PC-9 (cell line): ENCODE measurements at regions not wholly inside any gene's neighbourhood (a gene's known extent, or its start where the extent isn't known, plus 50 kb on each side); places are given as distances from the start of the nearest gene placed in this dataset.

Source experiments
- BruUV-seq: library from RNA; stranded (reverse); fragments of 400-500 nt; replicated peaks from 2 replicates; lab custom pipeline; 2021; lab: Mats Ljungman, UMichigan
- CTCF ChIA-PET: fragments of 300-600 bp; sonication (Branson Sonifier 250); formaldehyde crosslinking; loops from one replicate; lab custom pipeline; 2022; ENCODE audit warnings: antibody characterized with exemption; lab: Charles Lee
- POLR2A ChIA-PET: fragments of 300-600 bp; sonication (Branson Sonifier 250); formaldehyde crosslinking; loops from one replicate; lab custom pipeline; 2022; ENCODE audit warnings: antibody characterized with exemption; ENCODE audit not compliant: unreplicated experiment; lab: Charles Lee
- DNase-seq, 2 experiments: peaks; one replicate each; pipeline versions ENCODE4 v3.0.0 to v3.0.0-alpha.2; 2015 to 2022; ENCODE audit warnings: mixed read lengths in 1 of 2
- H2AFZ ChIP-seq: fragments of 200-600 bp; sonication (generic); 2 replicates; pipeline ENCODE4 v1.8.1; 2017; ENCODE audit warnings: antibody characterized with exemption
- H3F3A ChIP-seq: fragments of 200-600 bp; sonication (generic); 2 replicates; pipeline ENCODE4 v1.8.1; 2017; ENCODE audit warnings: antibody characterized with exemption, mild to moderate bottlenecking, low read depth; ENCODE audit not compliant: insufficient read depth
- H3K27ac ChIP-seq: fragments of 200-600 bp; sonication (generic); 2 replicates; pipeline ENCODE4 v1.6.1; 2016; ENCODE audit warnings: mixed run types
- H3K27me3 ChIP-seq: fragments of 200-600 bp; sonication (generic); 2 replicates; pipeline ENCODE4 v1.6.1; 2016; ENCODE audit warnings: low read depth, mixed run types; ENCODE audit not compliant: insufficient read depth
- H3K36me3 ChIP-seq: fragments of 200-600 bp; sonication (generic); 2 replicates; pipeline ENCODE4 v1.6.1; 2016; ENCODE audit warnings: low read depth, mixed run types
- H3K4me1 ChIP-seq: fragments of 200-600 bp; sonication (generic); replicated peaks from 2 replicates; pipeline ENCODE4 v1.6.1; 2016; ENCODE audit warnings: mixed run types; ENCODE audit not compliant: insufficient read depth
- H3K4me2 ChIP-seq: fragments of 200-600 bp; sonication (generic); 2 replicates; pipeline ENCODE4 v1.6.1; 2017; ENCODE audit warnings: mixed run types
- H3K4me3 ChIP-seq: fragments of 200-600 bp; sonication (generic); 2 replicates; pipeline ENCODE4 v1.6.1; 2016; ENCODE audit warnings: mixed run types
- H3K79me2 ChIP-seq: fragments of 200-600 bp; sonication (generic); 2 replicates; pipeline ENCODE4 v1.6.1; 2017; ENCODE audit warnings: low read depth, mixed run types
- H3K9me2 ChIP-seq: fragments of 200-600 bp; sonication (generic); 2 replicates; pipeline ENCODE4 v1.8.1; 2017; ENCODE audit warnings: mild to moderate bottlenecking; ENCODE audit not compliant: insufficient read depth
- H3K9me3 ChIP-seq: fragments of 200-600 bp; sonication (generic); 2 replicates; pipeline ENCODE4 v1.8.1; 2016; ENCODE audit warnings: low read depth; ENCODE audit not compliant: insufficient read depth
- H4K20me1 ChIP-seq: fragments of 200-600 bp; sonication (generic); 2 replicates; pipeline ENCODE4 v1.8.1; 2017; ENCODE audit not compliant: insufficient read depth
- EZH2 ChIP-seq: fragments of 200-600 bp; sonication (generic); IDR thresholded peaks from 2 replicates; pipeline ENCODE4 v1.8.0; 2017; ENCODE audit warnings: antibody characterized with exemption, low read depth
- intact Hi-C: fragments of 100-400 bp; cut with micrococcal nuclease; formaldehyde crosslinking; loops from one replicate; pipeline ENCODE4 v1.10.0; 2022; ENCODE audit not compliant: unreplicated experiment
- TF ChIP-seq, protein P1 (sequence below): fragments of 200-600 bp; sonication (generic); conservative IDR thresholded peaks from 2 replicates; pipeline ENCODE4 v1.6.1; 2017; ENCODE audit warnings: mixed run types, antibody characterized with exemption, mild to moderate bottlenecking, moderate library complexity

DNA sequence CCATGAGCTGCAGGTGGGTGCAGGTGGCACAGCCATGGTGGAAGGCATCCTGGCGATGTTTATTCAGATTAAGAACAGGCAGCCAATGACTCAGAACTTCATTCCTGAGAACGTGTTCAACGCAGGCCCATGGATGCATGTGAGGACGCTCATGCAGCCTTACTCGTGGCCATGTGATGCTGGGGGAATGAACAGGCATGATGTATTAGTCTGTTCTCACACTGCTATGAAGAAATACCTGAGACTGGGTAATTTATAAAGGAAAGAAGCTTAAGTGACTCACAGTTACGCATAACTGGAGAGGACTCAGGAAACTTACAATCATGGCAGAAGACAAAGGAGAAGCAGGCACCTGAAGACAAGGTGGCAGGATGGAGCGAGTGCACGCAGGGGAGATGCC lies 146.6 kb downstream of the RNASET2 start:
- Histone ChIP-seq H3K9me2 (no peaks in the 10 kb centered on the region), H3K4me2 (no peak overlapping the region), H4K20me1 (no peaks in the 10 kb centered on the region), H3K79me2 (no peaks in the 10 kb centered on the region), H3K27ac (no peak overlapping the region), H3K36me3 (no peaks in the 10 kb centered on the region), H3K27me3 (peaks cover 53% of the 10 kb centered on the region; the same call in 1 of the 2 replicates), H3K4me3 (no peak overlapping the region), H3K4me1 (no peaks in the 10 kb centered on the region), H3F3A (no peaks in the 10 kb centered on the region), H3K9me3 (peaks cover 5% of the 10 kb centered on the region; the same call in 1 of the 2 replicates), H2AFZ (no peak overlapping the region)
- TF ChIP-seq EZH2: no peak
- TF ChIP-seq, protein P1, sequence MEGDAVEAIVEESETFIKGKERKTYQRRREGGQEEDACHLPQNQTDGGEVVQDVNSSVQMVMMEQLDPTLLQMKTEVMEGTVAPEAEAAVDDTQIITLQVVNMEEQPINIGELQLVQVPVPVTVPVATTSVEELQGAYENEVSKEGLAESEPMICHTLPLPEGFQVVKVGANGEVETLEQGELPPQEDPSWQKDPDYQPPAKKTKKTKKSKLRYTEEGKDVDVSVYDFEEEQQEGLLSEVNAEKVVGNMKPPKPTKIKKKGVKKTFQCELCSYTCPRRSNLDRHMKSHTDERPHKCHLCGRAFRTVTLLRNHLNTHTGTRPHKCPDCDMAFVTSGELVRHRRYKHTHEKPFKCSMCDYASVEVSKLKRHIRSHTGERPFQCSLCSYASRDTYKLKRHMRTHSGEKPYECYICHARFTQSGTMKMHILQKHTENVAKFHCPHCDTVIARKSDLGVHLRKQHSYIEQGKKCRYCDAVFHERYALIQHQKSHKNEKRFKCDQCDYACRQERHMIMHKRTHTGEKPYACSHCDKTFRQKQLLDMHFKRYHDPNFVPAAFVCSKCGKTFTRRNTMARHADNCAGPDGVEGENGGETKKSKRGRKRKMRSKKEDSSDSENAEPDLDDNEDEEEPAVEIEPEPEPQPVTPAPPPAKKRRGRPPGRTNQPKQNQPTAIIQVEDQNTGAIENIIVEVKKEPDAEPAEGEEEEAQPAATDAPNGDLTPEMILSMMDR: no peak
- DNase-seq: no peak
- ChIA-PET CTCF (no interaction called here), POLR2A (no interaction called here)
- intact Hi-C loops: no loop called here
- BruUV-seq: no TSS peak

DNA sequence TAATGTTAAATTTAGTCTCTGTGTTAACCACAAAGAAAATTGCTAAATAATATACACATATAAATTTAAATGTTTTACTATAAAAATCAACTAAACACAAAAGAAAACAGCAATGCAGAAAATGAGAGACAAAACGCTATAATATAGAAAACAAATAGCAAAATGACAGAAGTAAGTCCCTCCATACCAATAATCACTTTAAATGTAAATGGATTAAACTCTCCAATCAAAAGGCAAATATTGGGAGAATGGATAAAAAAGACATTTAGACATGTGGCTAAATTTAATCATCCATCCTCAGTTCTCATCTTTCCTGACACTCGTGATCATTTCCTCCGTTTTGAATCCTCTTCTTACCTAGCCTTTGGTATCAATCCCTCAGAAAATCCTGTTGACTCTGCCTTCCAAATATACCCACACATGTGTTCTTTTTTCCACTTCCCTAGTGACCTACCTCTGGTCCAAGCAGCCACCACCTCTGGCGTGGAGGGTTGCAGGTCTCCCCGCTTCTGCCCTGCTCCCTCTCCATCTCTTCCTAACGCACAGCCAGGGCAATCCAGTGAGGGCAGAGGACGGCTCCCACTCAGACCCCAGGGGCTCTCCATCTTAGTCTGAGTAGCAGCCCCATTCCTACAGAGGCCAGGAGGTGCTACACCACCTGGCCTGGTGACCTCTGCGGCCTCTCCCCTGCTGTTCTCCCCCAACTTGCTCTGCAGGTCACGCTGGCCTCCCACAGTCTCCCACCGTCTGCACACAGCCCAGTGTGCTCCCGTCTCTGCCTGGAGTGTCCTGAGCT lies 149.2 kb downstream of the RNASET2 start:
- no peak overlapping the region for H3K27ac ChIP-seq
- no peak for TF ChIP-seq EZH2
- TF ChIP-seq, protein P1: no peak
- no peaks in the 10 kb centered on the region for H3K4me1 ChIP-seq
- no TSS peak for BruUV-seq
- peaks cover 5% of the 10 kb centered on the region; the same call in 1 of the 2 replicates for H3K9me3 ChIP-seq
- H3K4me2 ChIP-seq: no peak overlapping the region
- no peak overlapping the region for H2AFZ ChIP-seq
- no peaks in the 10 kb centered on the region for H4K20me1 ChIP-seq
- CTCF ChIA-PET: no interaction called here
- H3K79me2 ChIP-seq: no peaks in the 10 kb centered on the region
- no peak overlapping the region for H3K4me3 ChIP-seq
- peaks cover 35% of the 10 kb centered on the region; the same call in 1 of the 2 replicates for H3K27me3 ChIP-seq
- intact Hi-C loops: no loop called here
- no peaks in the 10 kb centered on the region for H3F3A ChIP-seq
- H3K36me3 ChIP-seq: no peaks in the 10 kb centered on the region
- no peak for DNase-seq
- H3K9me2 ChIP-seq: no peaks in the 10 kb centered on the region
- POLR2A ChIA-PET: no interaction called here

DNA sequence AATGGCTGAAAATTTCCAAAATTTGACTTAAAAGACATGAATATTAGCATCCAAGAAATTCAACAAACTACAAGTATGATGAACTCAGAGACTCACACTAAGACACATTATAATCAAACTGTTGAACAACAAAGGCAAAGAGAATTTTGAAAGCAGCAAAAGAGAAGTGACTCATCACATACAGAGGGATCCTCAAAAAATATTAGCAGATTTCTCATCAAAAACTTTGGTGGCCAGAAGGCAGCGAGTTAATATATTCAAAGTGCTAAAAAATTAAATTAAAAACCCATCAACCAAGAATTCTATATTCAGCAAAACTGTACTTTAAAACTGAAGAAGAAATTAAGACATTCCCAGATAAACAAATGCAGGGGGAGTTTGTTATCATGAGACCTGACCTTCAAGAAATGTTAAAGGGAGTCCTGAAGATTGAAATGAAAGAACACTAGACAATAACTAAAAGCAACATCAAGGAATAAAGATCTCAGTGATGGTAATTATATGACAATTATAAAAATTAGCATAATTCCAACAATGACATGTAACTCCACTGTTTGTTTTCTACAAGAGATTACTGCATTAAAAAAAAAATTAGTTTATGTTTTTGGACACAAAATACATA lies 150.0 kb downstream of the RNASET2 start:
- no peak overlapping the region for H2AFZ ChIP-seq
- TF ChIP-seq, protein P1: no peak
- no peak for TF ChIP-seq EZH2
- no peak overlapping the region for H3K4me3 ChIP-seq
- no peak overlapping the region for H3K4me2 ChIP-seq
- H3K4me1 ChIP-seq: no peaks in the 10 kb centered on the region
- DNase-seq: no peak
- no peaks in the 10 kb centered on the region for H3F3A ChIP-seq
- peaks cover 27% of the 10 kb centered on the region; the same call in 1 of the 2 replicates for H3K27me3 ChIP-seq
- no peak overlapping the region for H3K27ac ChIP-seq
- no peaks in the 10 kb centered on the region for H3K9me2 ChIP-seq
- no TSS peak for BruUV-seq
- intact Hi-C loops: no loop called here
- H3K36me3 ChIP-seq: no peaks in the 10 kb centered on the region
- H4K20me1 ChIP-seq: no peaks in the 10 kb centered on the region
- CTCF ChIA-PET: no interaction called here
- POLR2A ChIA-PET: no interaction called here
- no peaks in the 10 kb centered on the region for H3K79me2 ChIP-seq
- peaks cover 5% of the 10 kb centered on the region; the same call in 1 of the 2 replicates for H3K9me3 ChIP-seq
